K562 (cell line): ENCODE measurements at regions not wholly inside any gene's neighbourhood (a gene's known extent, or its start where the extent isn't known, plus 50 kb on each side); places are given as distances from the start of the nearest gene placed in this dataset.

Experiments used
- CBX3 ChIP-seq, 2 experiments: IDR thresholded peaks; 1 replicate in 1 of 2; 2 replicates in 1 of 2; pipeline ENCODE4 v1.6.1; 2012; ENCODE audit warnings: inconsistent platforms in 2 of 2, low read length in 2 of 2, borderline replicate concordance in 1 of 2, control low read depth in 1 of 2
- EWSR1 ChIP-seq: fragments of 450-650 bp; IDR thresholded peaks from 2 replicates; pipeline ENCODE4 v1.6.1; 2018; ENCODE audit warnings: borderline replicate concordance, mild to moderate bottlenecking, low read depth, moderate library complexity; ENCODE audit not compliant: partially characterized antibody
- RBM39 ChIP-seq: fragments of 200-400 bp; formaldehyde crosslinking; optimal IDR thresholded peaks from 2 replicates; pipeline ENCODE3; 2018; ENCODE audit warnings: low read depth, low read length
- SMARCE1 ChIP-seq: fragments of 450-650 bp; IDR thresholded peaks from 2 replicates; pipeline ENCODE4 v1.7.1; 2016; ENCODE audit warnings: mild to moderate bottlenecking
- ZFPM2 ChIP-seq: fragments of 250-450 bp; sonication (Bioruptor Pico); IDR thresholded peaks from 2 replicates; pipeline ENCODE4 v1.5.1; 2022; ENCODE audit warnings: mild to moderate bottlenecking
- ZNF175 ChIP-seq: fragments of 200-800 bp; sonication (Bioruptor generic); IDR thresholded peaks from 2 replicates; pipeline ENCODE4 v1.6.1; 2016; ENCODE audit warnings: low read depth, mild to moderate bottlenecking, missing genetic modification characterization, missing compliant biosample characterization
- ZNF24 ChIP-seq: fragments of 450-650 bp; IDR thresholded peaks from 2 replicates; pipeline ENCODE4 v1.6.1; 2016
- ZNF668 ChIP-seq: fragments of 250-450 bp; sonication (Bioruptor Pico); IDR thresholded peaks from 2 replicates; pipeline ENCODE4 v1.8.0; 2022; ENCODE audit warnings: mild to moderate bottlenecking, inconsistent platforms
- ZNF696 ChIP-seq: fragments of 250-450 bp; sonication (Bioruptor Pico); conservative IDR thresholded peaks from 2 replicates; pipeline ENCODE4 v1.4.0; 2020; ENCODE audit warnings: mild to moderate bottlenecking, moderate library complexity
- ZNF780A ChIP-seq: fragments of 250-450 bp; sonication (Bioruptor Pico); IDR thresholded peaks from 2 replicates; pipeline ENCODE4 v1.5.0; 2021; ENCODE audit warnings: mild to moderate bottlenecking
- TF ChIP-seq, protein P1 (sequence below): fragments of 200-800 bp; sonication (Bioruptor generic); IDR thresholded peaks from 2 replicates; pipeline ENCODE4 v1.6.1; 2016; ENCODE audit warnings: missing genetic modification characterization, missing compliant biosample characterization
- TF ChIP-seq, protein P2 (sequence below): IDR thresholded peaks from 2 replicates; pipeline ENCODE4 v1.6.1; 2012; ENCODE audit warnings: low read depth, low read length, improper control_type of control experiment, borderline replicate concordance
- TF ChIP-seq, protein P3 (sequence below): fragments of 250-450 bp; sonication (Bioruptor Pico); IDR thresholded peaks from 2 replicates; pipeline ENCODE4 v1.5.1; 2021; ENCODE audit warnings: mild to moderate bottlenecking
- TF ChIP-seq, protein P4 (sequence below): IDR thresholded peaks from 2 replicates; pipeline ENCODE4 v1.6.1; 2014; ENCODE audit warnings: antibody characterized with exemption
- TF ChIP-seq, protein P5 (sequence below): fragments of 200-400 bp; formaldehyde crosslinking; IDR thresholded peaks from 2 replicates; pipeline ENCODE4 v1.6.1; 2017; ENCODE audit warnings: mild to moderate bottlenecking, low read depth, low read length, moderate library complexity

DNA sequence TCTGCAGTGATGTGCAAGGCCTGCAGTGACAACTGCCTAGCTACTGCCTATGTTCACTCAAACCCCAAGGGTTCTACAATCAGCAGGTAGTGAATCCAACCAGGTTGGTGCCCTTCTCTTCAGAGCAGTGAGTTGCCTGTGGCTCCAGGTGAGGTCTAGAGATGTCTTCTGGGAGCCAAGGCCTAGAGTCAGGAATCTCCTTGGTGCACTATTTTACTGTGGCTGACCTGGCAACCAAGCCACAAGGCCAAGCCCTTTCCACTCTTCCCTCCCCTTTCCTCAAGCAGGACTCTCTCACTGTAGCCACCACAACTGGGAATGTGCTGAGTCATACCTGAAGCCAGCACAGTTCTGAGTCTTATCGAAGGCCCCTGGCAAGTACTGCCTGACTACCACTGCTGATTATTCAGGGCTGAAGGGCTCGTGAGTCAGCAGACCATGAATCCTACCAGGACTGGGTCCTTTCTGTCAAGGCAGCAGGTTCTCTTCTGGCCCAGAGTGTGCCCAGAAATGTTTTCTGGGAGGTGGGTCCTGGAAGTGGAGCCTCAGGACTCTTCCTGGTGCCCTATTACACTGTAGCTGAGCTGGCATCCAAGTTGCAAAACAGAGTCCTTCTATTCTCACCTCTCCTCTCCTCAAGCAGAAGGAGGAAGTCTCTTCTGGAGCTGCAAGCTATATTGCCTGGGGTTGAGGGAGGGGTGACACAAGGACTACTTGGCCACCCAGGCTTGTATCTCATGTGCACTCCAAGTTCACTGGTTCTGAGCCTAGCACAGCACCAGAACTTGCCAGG is 111.6 kb downstream of the BTC start (continued):
- TF ChIP-seq, protein P1, sequence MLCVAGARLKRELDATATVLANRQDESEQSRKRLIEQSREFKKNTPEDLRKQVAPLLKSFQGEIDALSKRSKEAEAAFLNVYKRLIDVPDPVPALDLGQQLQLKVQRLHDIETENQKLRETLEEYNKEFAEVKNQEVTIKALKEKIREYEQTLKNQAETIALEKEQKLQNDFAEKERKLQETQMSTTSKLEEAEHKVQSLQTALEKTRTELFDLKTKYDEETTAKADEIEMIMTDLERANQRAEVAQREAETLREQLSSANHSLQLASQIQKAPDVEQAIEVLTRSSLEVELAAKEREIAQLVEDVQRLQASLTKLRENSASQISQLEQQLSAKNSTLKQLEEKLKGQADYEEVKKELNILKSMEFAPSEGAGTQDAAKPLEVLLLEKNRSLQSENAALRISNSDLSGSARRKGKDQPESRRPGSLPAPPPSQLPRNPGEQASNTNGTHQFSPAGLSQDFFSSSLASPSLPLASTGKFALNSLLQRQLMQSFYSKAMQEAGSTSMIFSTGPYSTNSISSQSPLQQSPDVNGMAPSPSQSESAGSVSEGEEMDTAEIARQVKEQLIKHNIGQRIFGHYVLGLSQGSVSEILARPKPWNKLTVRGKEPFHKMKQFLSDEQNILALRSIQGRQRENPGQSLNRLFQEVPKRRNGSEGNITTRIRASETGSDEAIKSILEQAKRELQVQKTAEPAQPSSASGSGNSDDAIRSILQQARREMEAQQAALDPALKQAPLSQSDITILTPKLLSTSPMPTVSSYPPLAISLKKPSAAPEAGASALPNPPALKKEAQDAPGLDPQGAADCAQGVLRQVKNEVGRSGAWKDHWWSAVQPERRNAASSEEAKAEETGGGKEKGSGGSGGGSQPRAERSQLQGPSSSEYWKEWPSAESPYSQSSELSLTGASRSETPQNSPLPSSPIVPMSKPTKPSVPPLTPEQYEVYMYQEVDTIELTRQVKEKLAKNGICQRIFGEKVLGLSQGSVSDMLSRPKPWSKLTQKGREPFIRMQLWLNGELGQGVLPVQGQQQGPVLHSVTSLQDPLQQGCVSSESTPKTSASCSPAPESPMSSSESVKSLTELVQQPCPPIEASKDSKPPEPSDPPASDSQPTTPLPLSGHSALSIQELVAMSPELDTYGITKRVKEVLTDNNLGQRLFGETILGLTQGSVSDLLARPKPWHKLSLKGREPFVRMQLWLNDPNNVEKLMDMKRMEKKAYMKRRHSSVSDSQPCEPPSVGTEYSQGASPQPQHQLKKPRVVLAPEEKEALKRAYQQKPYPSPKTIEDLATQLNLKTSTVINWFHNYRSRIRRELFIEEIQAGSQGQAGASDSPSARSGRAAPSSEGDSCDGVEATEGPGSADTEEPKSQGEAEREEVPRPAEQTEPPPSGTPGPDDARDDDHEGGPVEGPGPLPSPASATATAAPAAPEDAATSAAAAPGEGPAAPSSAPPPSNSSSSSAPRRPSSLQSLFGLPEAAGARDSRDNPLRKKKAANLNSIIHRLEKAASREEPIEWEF (CRISPR knock-in tag) = no peak
- no peak; the same call in 1 of the 2 replicates for TF ChIP-seq ZNF24
- TF ChIP-seq, protein P2, sequence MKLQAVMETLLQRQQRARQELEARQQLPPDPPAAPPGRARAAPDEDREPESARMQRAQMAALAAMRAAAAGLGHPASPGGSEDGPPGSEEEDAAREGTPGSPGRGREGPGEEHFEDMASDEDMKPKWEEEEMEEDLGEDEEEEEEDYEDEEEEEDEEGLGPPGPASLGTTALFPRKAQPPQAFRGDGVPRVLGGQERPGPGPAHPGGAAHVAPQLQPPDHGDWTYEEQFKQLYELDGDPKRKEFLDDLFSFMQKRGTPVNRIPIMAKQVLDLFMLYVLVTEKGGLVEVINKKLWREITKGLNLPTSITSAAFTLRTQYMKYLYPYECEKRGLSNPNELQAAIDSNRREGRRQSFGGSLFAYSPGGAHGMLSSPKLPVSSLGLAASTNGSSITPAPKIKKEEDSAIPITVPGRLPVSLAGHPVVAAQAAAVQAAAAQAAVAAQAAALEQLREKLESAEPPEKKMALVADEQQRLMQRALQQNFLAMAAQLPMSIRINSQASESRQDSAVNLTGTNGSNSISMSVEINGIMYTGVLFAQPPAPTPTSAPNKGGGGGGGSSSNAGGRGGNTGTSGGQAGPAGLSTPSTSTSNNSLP = peak; percentile 77; the same call in 1 of the 2 replicates
- no peak for TF ChIP-seq ZNF668 (CRISPR knock-in tag)
- TF ChIP-seq, protein P3, sequence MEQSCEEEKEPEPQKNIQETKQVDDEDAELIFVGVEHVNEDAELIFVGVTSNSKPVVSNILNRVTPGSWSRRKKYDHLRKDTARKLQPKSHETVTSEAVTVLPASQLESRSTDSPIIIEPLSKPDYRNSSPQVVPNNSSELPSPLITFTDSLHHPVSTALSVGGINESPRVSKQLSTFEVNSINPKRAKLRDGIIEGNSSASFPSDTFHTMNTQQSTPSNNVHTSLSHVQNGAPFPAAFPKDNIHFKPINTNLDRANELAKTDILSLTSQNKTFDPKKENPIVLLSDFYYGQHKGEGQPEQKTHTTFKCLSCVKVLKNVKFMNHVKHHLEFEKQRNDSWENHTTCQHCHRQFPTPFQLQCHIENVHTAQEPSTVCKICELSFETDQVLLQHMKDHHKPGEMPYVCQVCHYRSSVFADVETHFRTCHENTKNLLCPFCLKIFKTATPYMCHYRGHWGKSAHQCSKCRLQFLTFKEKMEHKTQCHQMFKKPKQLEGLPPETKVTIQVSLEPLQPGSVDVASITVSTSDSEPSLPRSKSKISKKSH = no peak
- TF ChIP-seq ZNF696 (CRISPR knock-in tag) = no peak
- no peak for TF ChIP-seq ZFPM2 (CRISPR knock-in tag)
- TF ChIP-seq ZNF175 (CRISPR knock-in tag) = 0 out of 2 replicates have a peak, but pooled peaks have one; percentile 60
- TF ChIP-seq, protein P4, sequence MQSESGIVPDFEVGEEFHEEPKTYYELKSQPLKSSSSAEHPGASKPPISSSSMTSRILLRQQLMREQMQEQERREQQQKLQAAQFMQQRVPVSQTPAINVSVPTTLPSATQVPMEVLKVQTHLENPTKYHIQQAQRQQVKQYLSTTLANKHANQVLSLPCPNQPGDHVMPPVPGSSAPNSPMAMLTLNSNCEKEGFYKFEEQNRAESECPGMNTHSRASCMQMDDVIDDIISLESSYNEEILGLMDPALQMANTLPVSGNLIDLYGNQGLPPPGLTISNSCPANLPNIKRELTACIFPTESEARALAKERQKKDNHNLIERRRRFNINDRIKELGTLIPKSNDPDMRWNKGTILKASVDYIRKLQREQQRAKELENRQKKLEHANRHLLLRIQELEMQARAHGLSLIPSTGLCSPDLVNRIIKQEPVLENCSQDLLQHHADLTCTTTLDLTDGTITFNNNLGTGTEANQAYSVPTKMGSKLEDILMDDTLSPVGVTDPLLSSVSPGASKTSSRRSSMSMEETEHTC = no peak
- TF ChIP-seq EWSR1 = no peak
- TF ChIP-seq, protein P5, sequence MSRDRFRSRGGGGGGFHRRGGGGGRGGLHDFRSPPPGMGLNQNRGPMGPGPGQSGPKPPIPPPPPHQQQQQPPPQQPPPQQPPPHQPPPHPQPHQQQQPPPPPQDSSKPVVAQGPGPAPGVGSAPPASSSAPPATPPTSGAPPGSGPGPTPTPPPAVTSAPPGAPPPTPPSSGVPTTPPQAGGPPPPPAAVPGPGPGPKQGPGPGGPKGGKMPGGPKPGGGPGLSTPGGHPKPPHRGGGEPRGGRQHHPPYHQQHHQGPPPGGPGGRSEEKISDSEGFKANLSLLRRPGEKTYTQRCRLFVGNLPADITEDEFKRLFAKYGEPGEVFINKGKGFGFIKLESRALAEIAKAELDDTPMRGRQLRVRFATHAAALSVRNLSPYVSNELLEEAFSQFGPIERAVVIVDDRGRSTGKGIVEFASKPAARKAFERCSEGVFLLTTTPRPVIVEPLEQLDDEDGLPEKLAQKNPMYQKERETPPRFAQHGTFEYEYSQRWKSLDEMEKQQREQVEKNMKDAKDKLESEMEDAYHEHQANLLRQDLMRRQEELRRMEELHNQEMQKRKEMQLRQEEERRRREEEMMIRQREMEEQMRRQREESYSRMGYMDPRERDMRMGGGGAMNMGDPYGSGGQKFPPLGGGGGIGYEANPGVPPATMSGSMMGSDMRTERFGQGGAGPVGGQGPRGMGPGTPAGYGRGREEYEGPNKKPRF = no peak
- TF ChIP-seq SMARCE1 = peak; percentile 96
- peak in 1 of 2 experiments; percentile 75; a peak in 1 of 3 replicates for TF ChIP-seq CBX3 (IDR thresholded peaks at IDR 0.05; ENCODE audit: borderline replicate concordance in 1 of 2, low read length in 2 of 2)
- TF ChIP-seq ZNF780A (CRISPR knock-in tag) = no peak
- no peak for TF ChIP-seq RBM39
